ENCODE measurements at regions not wholly inside any gene's neighbourhood (a gene's known extent, or its start where the extent isn't known, plus 50 kb on each side); places are given as distances from the start of the nearest gene placed in this dataset.

- TF ChIP-seq CTCF (IDR thresholded peaks at IDR 0.05) (no peak), ZFX (IDR thresholded peaks at IDR 0.05; ENCODE audit: borderline replicate concordance) (no peak)
Measured at GRCh38 chr3:72021531-72021930, 236.6 kb upstream of the PROK2 start.
